ENCODE measurements at regions not wholly inside any gene's neighbourhood (a gene's known extent, or its start where the extent isn't known, plus 50 kb on each side); places are given as distances from the start of the nearest gene placed in this dataset.

GRCh38 chr12:93094988-93095737, 166.1 kb upstream of the EEA1 start:
- Histone ChIP-seq H3K4me1 (ENCODE audit: control insufficient read depth in 1 of 2, low read depth in 2 of 2) (peaks cover 2 to 5% of the 10 kb centered on the region in 2 donors), H3K4me3 (no peak overlapping the region), H3K27me3 (replicated peaks; ENCODE audit: insufficient read depth) (no peaks in the 10 kb centered on the region), H3K36me3 (no peaks in the 10 kb centered on the region), H3K27ac (no peak overlapping the region), H3K9me3 (no peaks in the 10 kb centered on the region)
- ATAC-seq (ENCODE audit: insufficient number of reproducible peaks, low FRiP score, low read depth) = no peak
- no peak for TF ChIP-seq CTCF (IDR thresholded peaks at IDR 0.05)
- no peak for DNase-seq (ENCODE audit: low spot score)

- no peak overlapping the region for H3K27ac ChIP-seq
- TF ChIP-seq CTCF (IDR thresholded peaks at IDR 0.05) = no peak
- H3K4me3 ChIP-seq = no peak overlapping the region
- no peak for ATAC-seq (ENCODE audit: insufficient number of reproducible peaks, low FRiP score, low read depth)
- no peaks in the 10 kb centered on the region for H3K27me3 ChIP-seq (replicated peaks; ENCODE audit: insufficient read depth)
- no peak for DNase-seq (ENCODE audit: low spot score)
- H3K4me1 ChIP-seq (ENCODE audit: control insufficient read depth in 1 of 2, low read depth in 2 of 2) = peaks cover 0 to 6% of the 10 kb centered on the region in 2 donors
- no peaks in the 10 kb centered on the region for H3K9me3 ChIP-seq
- no peaks in the 10 kb centered on the region for H3K36me3 ChIP-seq
Measured at GRCh38 chr12:93097417-93097816, 168.3 kb upstream of the EEA1 start.

GRCh38 chr12:93098077-93098476, 169.0 kb upstream of the EEA1 start:
- ATAC-seq (ENCODE audit: insufficient number of reproducible peaks, low FRiP score, low read depth) (no peak), DNase-seq (ENCODE audit: low spot score) (peak; percentile 15)
- H3K27me3 ChIP-seq (replicated peaks; ENCODE audit: insufficient read depth) = no peaks in the 10 kb centered on the region
- H3K36me3 ChIP-seq = no peaks in the 10 kb centered on the region
- H3K4me1 ChIP-seq (ENCODE audit: control insufficient read depth in 1 of 2, low read depth in 2 of 2) = peaks cover 0 to 12% of the 10 kb centered on the region in 2 donors
- H3K4me3 ChIP-seq = no peak overlapping the region
- peak; percentile 35 for TF ChIP-seq CTCF (IDR thresholded peaks at IDR 0.05)
- H3K27ac ChIP-seq = no peak overlapping the region
- no peaks in the 10 kb centered on the region for H3K9me3 ChIP-seq

- Histone ChIP-seq H3K36me3 (no peaks in the 10 kb centered on the region), H3K27me3 (replicated peaks; ENCODE audit: insufficient read depth) (no peaks in the 10 kb centered on the region), H3K4me3 (no peak overlapping the region), H3K27ac (no peak overlapping the region), H3K4me1 (ENCODE audit: control insufficient read depth in 1 of 2, low read depth in 2 of 2) (peaks cover 0 to 20% of the 10 kb centered on the region in 2 donors), H3K9me3 (no peaks in the 10 kb centered on the region)
- ATAC-seq (ENCODE audit: insufficient number of reproducible peaks, low FRiP score, low read depth) = no peak
- TF ChIP-seq CTCF (IDR thresholded peaks at IDR 0.05) = no peak
- DNase-seq (ENCODE audit: low spot score) = no peak
Measured at GRCh38 chr12:93099792-93100191, 170.7 kb upstream of the EEA1 start.

- DNase-seq (ENCODE audit: low spot score) = no peak
- Histone ChIP-seq H3K9me3 (no peaks in the 10 kb centered on the region), H3K36me3 (no peaks in the 10 kb centered on the region), H3K4me1 (ENCODE audit: control insufficient read depth in 1 of 2, low read depth in 2 of 2) (peaks cover 0 to 20% of the 10 kb centered on the region in 2 donors), H3K27me3 (replicated peaks; ENCODE audit: insufficient read depth) (no peaks in the 10 kb centered on the region), H3K4me3 (no peak overlapping the region), H3K27ac (no peak overlapping the region)
- ATAC-seq (ENCODE audit: insufficient number of reproducible peaks, low FRiP score, low read depth) = no peak
- TF ChIP-seq CTCF (IDR thresholded peaks at IDR 0.05) = no peak
Measured at GRCh38 chr12:93100610-93101009, 171.5 kb upstream of the EEA1 start.
